ENCODE measurements at regions not wholly inside any gene's neighbourhood (a gene's known extent, or its start where the extent isn't known, plus 50 kb on each side); places are given as distances from the start of the nearest gene placed in this dataset.
"Not testable (repeated sequence)": the region's sequence is repeated elsewhere in the genome, so short reads cannot be mapped to it uniquely, and the experiment has no call there.

DNA sequence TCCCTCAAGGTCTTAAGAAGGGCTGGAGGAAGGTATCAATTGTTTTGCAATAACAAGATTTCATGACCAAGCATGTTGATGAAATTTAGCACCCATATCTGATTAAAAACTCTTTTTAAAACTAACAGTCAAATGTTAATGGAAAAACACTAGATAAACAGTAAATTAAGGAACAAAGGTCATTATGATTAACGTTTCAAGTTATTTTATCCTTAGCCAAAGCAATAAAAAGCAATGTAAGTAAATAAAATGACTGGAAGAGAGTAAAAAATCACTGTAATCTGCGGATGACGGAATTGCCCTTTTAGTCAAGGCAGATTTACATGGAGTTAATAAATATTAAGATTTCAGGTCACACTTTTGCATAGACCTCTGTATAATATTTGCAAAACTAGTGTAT, 179.5 kb upstream of the KLF6 start:
- no peak for DNase-seq (ENCODE audit: low read depth)

DNA sequence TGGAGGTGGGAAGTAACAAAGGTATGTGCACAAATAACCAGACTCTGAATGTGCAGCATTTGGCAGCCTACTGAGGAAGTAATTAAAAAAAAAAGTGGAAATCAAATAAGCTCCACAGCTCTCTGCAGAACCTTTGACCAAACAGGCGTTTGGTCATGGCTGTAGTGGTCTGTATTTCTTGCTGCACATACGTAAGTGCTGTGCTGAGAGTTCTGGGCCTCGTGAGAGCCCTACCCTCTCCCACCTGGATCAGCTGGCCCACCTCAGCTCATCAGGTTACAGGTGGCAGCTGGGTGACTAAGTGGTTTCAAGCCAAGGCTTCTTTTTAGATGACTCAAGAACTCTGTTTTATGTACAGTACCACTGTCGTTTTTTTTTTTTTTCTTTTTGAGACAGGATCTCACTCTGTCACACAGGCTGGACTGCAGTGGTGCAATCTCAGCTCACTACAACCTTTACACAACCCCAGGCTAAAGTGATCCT, 178.2 kb upstream of the KLF6 start:
- DNase-seq (ENCODE audit: low read depth) = no peak

DNA sequence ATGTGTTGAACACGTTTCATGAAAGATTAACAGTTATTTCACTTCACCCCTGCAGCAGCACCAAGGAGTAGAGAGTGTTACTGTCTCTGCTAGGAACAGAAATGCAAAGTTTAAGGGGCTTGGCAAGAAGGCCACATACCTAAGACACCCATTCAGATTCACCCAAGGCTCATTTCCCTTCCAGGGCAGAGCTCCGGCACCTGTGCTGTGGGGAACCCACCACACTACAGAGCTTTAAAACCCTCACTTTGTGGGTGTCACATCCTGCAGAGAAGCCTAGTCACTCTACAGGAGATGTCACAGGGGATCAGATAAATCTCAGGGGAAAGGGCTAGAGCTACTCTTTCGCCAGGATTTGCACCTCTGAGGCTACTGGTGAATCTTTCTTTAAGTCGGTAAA, 176.1 kb upstream of the KLF6 start:
- DNase-seq (ENCODE audit: low read depth) = no peak

DNA sequence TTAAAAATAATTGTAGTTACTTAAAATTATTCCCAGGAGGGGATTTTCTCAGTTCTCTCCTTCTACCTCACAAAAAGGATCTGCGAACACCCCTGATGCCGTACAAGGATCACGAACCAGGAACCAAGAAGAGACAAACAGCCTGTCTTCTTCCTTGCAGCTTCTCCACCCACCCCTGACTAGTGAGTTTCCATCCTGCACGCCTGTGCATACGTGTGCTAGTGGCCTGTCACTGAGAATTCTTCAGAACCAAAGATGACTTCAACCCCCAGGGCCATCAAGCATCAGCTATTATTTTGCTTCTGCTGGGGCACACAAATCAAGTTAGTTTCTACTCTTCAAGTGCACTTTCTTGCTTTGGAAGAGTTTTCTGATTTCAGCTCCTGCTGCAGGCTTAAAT, 175.5 kb upstream of the KLF6 start:
- DNase-seq (ENCODE audit: low read depth) = no peak

DNA sequence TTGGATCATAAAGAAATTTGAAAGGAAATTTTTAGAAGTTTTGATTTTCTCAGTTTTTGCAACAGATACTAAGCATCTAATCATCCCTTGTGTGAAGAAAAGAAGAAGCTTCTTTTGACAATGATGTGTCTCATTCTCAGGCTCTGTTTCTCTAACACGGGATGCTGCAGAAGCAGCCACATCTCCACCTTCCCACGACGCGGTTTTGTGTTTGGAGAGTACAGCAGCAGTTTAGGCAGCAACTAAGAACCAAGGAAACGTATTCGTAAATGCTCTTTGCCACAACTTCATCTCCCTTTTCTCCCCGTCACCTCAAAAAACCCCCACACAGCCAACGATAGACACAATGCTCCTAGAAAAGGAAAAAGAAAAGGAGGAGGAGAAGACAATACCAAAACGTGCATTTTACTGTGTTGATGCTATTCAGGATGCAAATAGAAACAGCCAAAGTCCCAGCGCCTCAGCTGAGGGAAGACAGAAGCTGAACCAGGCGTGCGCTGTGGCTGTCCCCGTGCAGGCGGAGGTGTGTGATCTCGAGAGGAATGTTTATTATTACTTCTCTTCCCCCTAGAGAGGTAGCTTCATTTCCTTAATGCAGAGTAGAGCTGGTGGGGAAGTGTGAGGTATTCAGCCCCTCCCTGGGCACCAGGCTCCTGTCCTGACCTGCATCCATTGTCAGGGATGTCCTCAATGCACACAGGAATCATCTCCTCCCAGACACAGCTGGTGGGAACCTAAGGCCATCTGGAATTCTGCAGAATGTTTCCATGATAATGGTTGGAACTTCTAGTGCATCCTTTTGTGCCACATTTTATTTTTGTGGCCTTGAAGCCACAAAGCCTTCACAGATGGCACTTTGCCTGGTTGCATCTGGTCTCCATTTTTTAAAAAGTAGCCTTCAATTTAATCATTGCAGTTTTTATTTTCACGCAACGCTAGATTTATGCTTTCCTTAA, 174.6 kb upstream of the KLF6 start:
- DNase-seq (ENCODE audit: low read depth) = no peak

DNA sequence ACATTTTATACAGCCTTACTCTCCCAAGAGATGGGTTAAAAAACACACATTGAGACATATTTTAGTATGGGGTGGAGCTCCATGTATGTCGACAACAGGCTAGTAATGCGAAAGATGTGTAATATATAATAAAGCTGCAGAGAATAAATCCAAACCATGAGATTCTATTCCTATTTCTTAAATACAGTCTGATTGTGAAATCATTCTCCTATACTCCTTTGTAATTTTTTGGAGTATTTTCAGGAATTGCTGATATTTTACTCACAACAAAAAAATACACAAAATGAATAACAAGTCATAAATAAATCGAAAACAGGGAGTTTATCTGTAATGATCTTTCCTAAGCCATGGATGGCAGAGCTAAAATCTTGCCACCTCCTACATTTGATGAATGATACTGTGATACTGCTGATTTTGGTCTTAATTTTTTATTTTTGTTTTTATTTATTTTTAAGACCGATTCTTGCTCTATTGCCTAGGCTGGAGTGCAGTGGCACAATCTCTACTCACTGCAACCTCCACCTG, 173.5 kb upstream of the KLF6 start:
- no peak for DNase-seq (ENCODE audit: low read depth)

DNA sequence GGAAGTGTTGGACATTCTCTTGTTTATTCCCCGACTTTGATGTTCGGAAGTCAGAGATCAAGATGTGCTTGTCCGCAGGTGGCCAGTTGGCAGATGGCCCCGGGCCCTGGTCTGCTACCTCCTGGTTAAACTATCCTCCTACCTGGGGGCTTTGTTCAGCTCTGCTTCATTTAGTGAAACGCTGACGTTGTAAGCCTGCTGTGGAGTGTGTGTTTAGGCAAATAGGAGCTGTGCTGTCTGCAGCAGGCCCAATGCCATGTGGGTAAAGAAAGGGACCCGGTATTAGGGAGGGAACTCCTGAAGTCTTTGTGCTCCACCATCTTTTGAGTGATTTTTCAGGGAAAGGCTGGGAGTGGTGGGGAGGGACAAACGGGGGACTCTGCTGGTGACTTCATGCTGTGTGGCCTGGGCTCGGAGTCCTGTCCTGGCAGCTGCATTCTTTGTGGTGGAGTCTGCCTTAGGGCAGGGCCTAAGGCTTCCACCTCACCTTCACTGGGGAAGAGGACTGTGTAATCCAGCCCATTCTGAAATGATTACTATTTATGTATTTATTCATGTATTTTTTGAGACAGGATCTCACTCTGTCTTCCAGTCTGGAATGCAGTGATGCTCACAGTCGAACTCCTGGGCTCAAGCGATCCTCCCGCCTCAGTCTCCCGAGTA, 171.1 kb upstream of the KLF6 start:
- peak; percentile 33 for DNase-seq (ENCODE audit: low read depth)

DNA sequence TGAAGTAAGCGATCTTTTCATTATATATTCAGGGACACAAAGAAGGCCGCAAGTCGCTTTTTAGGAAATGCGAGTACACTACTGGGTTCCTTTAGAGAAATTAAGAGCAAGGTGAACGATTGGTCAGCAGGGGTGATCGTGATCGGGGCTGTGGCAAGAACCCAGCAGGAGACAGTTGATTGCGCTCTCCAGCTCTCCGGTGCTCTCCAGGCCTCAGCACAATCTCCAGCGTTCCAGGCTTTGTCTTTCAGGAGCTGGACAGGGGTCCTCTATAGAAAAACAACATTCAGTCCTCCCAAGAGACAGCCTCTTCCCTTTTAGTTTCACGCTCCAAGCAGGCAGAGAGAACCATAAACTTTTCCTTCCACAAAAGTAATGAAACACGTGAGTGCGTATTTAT, 170.5 kb upstream of the KLF6 start:
- DNase-seq (ENCODE audit: low read depth) = no peak

DNA sequence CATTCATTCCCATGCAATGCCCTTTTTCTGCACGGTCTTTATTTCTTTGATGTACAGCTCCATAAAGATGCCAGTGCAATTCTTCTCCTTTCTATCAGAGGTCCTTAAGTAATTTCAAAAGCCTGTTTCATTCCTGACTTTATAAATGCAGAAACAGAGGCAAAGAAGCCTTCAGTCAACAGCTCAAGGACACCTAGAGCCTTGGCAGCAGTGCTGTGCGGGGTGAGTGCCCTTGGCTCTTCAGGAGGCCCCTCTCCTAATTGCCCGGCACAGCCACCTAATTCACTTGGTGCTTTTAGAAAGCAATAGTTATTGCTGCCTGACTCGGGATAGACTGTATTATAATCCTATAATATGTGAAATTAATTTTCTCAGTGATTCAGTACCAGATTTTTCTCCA, 169.6 kb upstream of the KLF6 start:
- no peak for DNase-seq (ENCODE audit: low read depth)

DNA sequence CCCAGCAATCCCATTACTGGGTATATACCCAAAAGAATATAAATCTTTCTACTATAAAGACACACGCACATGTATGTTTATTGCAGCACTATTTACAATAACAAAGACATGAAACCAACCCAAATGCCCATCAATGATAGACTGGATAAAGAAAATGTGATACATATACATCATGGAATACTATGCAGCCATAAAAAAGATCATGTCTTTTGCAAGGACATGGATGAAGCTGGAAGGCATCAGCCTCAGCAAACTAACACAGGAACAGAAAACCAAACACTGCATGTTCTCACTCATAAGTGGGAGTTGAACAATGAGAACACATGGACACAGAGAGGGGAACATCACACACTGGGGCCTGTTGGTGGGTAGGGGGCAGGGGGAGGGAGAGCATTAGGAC, 169.0 kb upstream of the KLF6 start:
- DNase-seq (ENCODE audit: low read depth) = not testable (repeated sequence)

DNA sequence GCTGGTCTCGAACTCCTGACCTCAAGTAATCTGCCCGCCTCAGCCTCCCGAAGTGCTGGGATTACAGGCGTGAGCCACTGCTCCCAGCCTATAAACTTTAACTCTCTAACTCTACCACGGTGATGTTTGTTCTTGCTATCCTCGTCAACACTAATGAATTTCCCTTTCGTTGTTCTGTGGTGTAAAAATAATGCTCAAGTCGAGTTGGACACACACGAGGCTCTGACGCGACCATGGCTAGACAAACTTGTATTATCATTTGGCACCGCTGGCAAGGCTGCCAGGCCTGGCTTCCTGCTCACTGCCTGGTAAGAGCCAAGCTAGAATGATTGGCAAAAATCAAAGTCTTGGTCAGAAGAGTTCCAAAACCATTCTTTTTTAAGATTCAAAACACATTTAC, 167.0 kb upstream of the KLF6 start:
- no peak for DNase-seq (ENCODE audit: low read depth)

DNA sequence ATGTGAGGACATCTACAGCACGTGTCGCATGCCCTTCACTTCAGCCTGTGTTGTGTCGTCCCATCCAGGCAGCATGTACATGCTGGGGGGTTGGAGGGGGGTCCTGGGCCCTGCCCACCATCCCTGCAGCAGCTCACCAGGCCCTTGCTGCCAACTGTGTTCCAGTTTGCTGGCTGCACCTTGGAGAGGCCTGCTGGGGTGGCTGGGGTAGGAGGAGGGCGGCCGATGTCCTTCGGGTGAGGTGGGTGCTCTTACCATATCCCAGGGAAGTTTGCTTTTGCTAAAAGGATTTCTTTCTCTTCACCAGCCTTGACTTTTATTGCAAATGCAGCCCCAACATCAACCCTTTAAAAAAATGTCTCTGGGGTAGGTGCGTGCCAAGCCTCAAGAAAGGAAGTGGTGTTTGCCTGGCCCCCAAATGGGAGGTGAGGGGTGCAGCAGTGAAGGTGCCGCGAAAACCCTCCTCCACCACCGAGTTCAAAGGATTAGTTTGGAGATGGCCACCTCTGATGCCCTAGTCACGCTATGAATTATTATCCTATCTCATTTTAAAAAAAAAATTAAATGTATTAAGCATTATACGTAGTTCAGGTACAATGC, 165.8 kb upstream of the KLF6 start:
- no peak for DNase-seq (ENCODE audit: low read depth)

DNA sequence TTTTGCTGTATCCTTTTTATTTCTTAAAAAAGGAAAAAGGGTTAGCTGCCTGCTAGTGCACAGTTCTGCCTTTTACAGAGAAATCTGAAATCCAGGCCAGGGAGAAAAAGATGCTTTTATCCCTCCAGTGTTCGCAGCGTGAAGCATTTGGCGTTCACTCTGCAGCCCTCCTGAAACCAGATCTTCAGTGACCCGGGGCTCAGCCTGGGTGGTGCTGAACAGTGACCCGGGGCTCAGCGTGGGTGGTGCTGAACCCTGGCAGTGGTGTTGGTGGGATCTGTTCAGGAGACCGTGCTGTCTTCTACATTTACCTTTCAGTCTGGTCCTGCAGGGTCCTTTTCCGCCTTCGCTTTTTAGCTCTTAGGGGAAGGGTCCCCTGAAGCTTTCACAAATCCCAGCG, 164.7 kb upstream of the KLF6 start:
- no peak for DNase-seq (ENCODE audit: low read depth)

DNA sequence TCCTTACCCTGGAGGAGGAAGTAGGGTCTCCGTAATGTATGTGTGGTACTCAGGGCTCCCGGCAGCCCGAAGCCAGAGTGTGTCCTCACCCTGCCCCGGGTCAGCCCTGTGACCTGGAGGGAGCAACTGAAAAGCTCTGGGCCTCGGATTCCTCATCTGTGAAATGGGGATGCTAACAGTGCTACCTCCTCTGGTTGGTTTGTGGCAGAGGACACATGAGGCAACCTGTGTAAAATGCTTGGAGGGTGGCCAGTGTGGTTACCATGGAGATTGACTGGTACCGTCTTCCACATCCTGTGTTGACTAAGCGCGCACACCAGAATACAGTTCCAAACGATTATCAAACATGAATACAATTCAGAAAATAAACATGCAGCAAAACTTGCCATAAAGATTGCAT, 163.8 kb upstream of the KLF6 start:
- peak; percentile 62 for DNase-seq (ENCODE audit: low read depth)

DNA sequence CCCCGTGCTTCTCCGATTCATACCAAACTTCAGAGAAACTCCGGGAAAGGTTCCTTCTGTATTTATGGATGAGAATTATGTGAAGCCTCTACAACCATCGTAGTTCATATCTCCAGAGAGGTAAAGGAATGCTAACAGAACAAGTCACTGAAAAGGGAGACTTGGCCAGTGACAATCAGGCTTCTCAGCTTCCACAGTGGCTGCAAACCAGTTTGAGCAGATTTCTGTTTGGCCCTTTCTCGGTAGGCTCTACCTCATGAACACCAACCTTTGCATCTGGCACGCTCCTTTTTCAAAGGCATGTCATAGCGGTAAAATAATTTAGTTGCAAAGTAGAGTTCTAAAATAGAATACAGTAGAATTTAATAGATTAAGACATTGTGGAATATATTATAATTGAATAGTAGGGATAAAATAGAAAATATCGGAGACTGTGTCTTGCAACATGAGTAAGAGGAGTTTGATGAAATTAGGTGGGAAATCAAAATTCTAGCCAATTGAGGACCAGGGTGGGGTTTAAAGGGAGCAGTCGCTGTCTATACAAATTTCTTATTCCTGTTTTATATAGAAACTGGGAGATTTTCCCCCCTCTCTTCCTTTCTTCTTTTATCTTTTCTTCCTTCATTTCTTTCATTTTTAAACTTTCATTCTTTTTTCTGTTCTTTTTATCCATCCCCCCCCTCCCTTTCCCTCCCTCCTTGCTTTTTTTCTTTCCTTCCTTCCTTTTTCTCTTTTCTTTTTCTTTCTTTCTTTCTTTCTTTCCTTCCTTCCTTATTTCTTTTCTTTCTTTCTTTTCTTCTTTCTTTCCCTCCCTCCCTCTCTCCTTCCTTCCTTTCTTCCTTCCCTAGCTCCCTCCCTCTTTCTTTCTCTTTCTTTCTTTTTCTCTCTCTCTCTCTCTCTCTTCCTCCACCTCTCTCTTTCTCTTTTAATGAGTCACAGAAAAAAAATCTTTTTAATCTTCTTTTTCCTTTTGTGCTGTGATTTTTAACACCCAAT, 161.5 kb upstream of the KLF6 start:
- DNase-seq (ENCODE audit: low read depth) = no peak

DNA sequence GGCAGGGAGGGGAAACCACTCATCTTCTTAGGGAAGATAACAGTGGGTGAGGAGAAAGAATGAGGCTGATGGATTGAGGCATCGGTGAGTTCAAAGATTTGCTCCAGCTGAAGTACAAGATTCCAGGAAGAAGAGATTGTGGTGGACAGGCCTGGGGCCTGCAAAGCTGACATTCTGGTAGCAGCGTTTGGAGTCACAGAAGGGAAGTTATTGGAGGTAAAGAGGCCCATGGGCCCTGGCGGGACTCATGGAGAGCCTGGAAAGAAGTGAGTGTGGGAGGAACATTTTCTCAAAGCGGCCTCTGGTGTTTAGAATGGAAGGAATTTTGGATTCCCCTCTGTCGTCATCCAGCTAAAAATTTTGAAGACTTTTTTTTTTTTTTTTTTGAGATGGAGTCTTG, 160.0 kb upstream of the KLF6 start:
- no peak for DNase-seq (ENCODE audit: low read depth)

DNA sequence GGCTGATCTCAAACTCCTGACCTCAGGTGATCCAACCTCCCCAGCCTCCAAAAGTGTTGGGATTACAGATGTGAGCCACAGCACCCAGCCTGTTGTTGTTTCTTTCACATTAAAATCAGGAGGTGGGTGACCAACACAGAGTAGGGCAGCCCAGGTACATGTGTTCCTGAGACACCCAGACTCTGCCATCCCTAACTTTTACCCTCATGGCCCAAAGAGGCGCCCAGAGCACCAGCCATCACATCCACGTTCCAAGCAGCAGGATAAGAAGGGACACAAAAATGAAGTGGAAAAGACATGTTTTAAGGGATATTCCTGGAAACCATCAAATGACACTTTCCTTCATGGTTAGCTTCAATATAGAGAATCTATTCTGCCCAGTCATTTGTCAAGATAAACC, 159.6 kb upstream of the KLF6 start:
- no peak for DNase-seq (ENCODE audit: low read depth)

DNA sequence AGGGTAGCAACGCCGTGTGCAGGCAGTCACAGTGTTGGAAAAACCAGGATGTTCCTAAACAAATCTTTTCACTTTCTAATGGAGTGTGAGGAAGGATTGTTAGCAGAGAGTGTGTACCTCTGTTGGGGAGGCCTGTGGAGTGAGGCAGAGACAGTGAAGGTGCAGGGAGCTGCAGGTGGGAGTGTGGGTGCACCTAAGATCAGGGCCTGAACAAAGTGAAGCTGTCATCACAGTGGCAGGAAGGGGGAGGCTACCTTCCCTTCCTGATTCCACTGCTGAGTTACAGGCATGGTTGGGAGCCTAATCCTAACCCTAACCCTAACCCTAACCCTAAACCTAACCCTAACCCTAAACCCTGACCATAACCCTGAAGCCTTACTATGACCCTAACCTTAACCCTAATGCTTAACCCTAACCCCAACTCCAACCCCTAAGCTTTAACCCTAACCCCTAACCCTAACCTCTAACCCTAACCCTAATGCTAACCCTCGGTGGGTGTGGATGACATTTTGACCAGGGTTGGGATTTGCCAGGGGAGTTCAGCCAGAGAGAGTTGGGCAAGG, 158.8 kb upstream of the KLF6 start:
- DNase-seq (ENCODE audit: low read depth) = no peak

DNA sequence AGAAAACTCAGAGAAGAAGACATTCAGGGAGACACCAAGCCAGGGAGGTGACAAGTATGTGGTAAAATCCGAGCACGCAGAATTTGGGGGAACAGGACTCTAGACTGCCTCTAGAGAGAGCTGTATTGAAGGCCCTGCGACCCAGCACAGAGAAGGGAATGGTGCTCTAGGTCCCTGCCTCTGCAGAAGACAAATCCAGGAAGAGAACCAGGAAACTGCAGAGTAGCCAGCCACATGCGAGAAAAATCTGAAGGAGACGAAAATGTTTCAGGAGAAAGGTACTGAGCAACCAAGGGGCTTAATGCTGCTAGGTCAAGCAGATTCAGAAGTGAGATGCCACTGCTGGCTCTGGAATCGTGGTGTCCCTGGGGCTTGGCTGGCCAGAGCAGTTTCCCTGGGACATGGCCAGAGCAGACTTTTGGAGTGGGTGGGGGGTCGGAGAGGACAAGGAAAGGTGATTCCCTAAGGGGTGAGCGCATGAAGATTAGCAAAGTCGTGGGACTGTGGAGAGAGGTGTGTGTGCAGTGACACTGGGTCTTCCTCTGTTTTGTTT, 158.0 kb upstream of the KLF6 start:
- DNase-seq (ENCODE audit: low read depth) = no peak

DNA sequence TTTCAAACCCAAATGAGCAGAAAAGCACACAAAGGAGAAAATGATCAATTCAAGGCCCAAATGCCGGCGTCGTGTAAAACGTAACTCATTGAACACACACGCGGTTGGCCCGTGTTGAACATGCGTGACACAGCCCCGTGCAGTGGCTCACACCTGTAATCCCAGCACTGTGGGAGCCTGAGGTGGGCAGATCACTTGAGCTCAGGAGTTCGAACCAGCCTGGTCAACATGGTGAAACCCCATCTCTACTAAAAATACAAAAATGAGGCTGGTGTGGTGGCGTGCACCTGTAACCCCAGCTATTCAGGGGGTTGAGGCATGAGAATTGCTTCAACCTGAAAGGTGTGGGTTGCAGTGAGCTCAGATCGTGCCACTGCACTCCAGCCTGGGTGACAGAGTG, 156.7 kb upstream of the KLF6 start:
- DNase-seq (ENCODE audit: low read depth) = no peak
